ENCODE measurements at regions not wholly inside any gene's neighbourhood (a gene's known extent, or its start where the extent isn't known, plus 50 kb on each side); places are given as distances from the start of the nearest gene placed in this dataset.

GRCh38 chr16:60712144-60712543 is 1324.1 kb downstream of the CDH8 start:
- DNase-seq (ENCODE audit: low read depth, low spot score): no peak
- Histone ChIP-seq H3K4me3 (ENCODE audit: low read depth in 2 of 2, low read length in 2 of 2) (no peak overlapping the region), H3K4me1 (ENCODE audit: control insufficient read depth, insufficient read depth, low read length) (no peaks in the 10 kb centered on the region), H3K27ac (ENCODE audit: low read length) (no peak overlapping the region), H3K9me3 (ENCODE audit: control insufficient read depth, insufficient read depth, low read depth, low read length) (no peaks in the 10 kb centered on the region), H3K27me3 (ENCODE audit: control insufficient read depth, insufficient read depth, low read length) (no peaks in the 10 kb centered on the region), H3K36me3 (ENCODE audit: control insufficient read depth, insufficient read depth, low read length) (no peaks in the 10 kb centered on the region)
- no TSS peak for BruUV-seq (replicated peaks)
- ChIA-PET POLR2A (no interaction called here), CTCF (no interaction called here)
- in situ Hi-C loops (cut with HindIII; ENCODE audit: low pct_unique_long_range_greater_than_20kb, low sequenced_read_pairs) (no loop called here), intact Hi-C loops (cut with micrococcal nuclease; ENCODE audit: unreplicated experiment) (no loop called here)
- TF ChIP-seq REST (IDR thresholded peaks at IDR 0.05; ENCODE audit: insufficient read depth in 1 of 2, low read depth in 2 of 2, low read length in 1 of 2) (no peak), TCF7L2 (IDR thresholded peaks at IDR 0.05; ENCODE audit: low read depth, low read length) (no peak), POLR2AphosphoS5 (IDR thresholded peaks at IDR 0.05; ENCODE audit: low read depth, low read length) (no peak), SIN3A (IDR thresholded peaks at IDR 0.05; ENCODE audit: borderline replicate concordance, insufficient read depth, low read depth, low read length) (no peak)
- TF ChIP-seq, protein P1, sequence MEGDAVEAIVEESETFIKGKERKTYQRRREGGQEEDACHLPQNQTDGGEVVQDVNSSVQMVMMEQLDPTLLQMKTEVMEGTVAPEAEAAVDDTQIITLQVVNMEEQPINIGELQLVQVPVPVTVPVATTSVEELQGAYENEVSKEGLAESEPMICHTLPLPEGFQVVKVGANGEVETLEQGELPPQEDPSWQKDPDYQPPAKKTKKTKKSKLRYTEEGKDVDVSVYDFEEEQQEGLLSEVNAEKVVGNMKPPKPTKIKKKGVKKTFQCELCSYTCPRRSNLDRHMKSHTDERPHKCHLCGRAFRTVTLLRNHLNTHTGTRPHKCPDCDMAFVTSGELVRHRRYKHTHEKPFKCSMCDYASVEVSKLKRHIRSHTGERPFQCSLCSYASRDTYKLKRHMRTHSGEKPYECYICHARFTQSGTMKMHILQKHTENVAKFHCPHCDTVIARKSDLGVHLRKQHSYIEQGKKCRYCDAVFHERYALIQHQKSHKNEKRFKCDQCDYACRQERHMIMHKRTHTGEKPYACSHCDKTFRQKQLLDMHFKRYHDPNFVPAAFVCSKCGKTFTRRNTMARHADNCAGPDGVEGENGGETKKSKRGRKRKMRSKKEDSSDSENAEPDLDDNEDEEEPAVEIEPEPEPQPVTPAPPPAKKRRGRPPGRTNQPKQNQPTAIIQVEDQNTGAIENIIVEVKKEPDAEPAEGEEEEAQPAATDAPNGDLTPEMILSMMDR (IDR thresholded peaks at IDR 0.05): no peak
- no peak for ATAC-seq

DNA sequence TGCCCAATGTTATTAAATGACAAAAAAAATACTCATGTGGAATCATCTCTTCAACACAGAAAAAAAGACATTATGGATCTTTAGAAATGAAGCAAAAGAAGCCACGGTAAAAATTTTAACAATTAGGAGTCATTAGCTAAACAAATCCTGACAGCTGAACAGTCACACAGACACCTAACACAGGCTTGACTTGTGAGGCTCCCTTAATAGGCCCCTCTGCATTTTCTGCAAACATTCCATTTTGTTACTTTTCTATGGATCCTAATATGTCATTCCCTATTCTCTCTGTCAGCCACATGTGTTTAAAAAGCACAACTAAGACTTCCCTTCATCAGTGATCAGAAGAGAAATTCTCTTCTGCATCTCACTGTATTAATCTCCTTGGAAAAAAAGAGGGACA is 1331.5 kb downstream of the CDH8 start:
- Histone ChIP-seq H3K4me3 (ENCODE audit: low read depth in 2 of 2, low read length in 2 of 2) (no peak overlapping the region), H3K27me3 (ENCODE audit: control insufficient read depth, insufficient read depth, low read length) (no peaks in the 10 kb centered on the region), H3K27ac (ENCODE audit: low read length) (no peak overlapping the region), H3K9me3 (ENCODE audit: control insufficient read depth, insufficient read depth, low read depth, low read length) (no peaks in the 10 kb centered on the region), H3K36me3 (ENCODE audit: control insufficient read depth, insufficient read depth, low read length) (no peaks in the 10 kb centered on the region), H3K4me1 (ENCODE audit: control insufficient read depth, insufficient read depth, low read length) (no peaks in the 10 kb centered on the region)
- ATAC-seq (no peak), DNase-seq (ENCODE audit: low read depth, low spot score) (no peak)
- BruUV-seq (replicated peaks): no TSS peak
- POLR2A ChIA-PET: no interaction called here
- intact Hi-C loops (cut with micrococcal nuclease; ENCODE audit: unreplicated experiment) (no loop called here), in situ Hi-C loops (cut with HindIII; ENCODE audit: low pct_unique_long_range_greater_than_20kb, low sequenced_read_pairs) (no loop called here)
- CTCF ChIA-PET: no interaction called here
- TF ChIP-seq SIN3A (IDR thresholded peaks at IDR 0.05; ENCODE audit: borderline replicate concordance, insufficient read depth, low read depth, low read length) (no peak), POLR2AphosphoS5 (IDR thresholded peaks at IDR 0.05; ENCODE audit: low read depth, low read length) (no peak), REST (IDR thresholded peaks at IDR 0.05; ENCODE audit: insufficient read depth in 1 of 2, low read depth in 2 of 2, low read length in 1 of 2) (no peak), TCF7L2 (IDR thresholded peaks at IDR 0.05; ENCODE audit: low read depth, low read length) (no peak)
- TF ChIP-seq, protein P1 (IDR thresholded peaks at IDR 0.05): no peak

Data from Panc1 (cell line).